ENCODE measurements at regions not wholly inside any gene's neighbourhood (a gene's known extent, or its start where the extent isn't known, plus 50 kb on each side); places are given as distances from the start of the nearest gene placed in this dataset.

DNA sequence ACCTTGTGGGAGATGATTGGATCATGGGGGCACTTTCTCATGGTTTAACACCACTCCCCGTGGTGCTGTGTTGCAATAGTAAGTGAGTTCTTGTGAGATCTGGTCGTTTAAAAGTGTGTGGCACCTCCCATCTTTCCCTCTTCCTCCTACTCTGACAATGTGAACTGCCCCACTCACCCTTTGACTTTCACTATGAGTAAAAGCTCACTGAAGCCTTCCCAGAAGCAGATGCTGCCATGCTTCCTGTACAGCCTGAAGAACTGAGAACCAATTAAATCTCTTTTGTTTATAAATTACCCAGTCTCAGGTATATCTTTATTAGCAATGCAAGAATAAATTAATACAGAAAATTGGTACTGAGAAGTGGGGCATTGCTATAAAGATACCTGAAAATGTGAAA, 509.6 kb upstream of the CT83 start:
- DNase-seq (ENCODE audit: low spot score in 2 of 2) = no peak
- TF ChIP-seq POLR2A (IDR thresholded peaks at IDR 0.05) = no peak
- TF ChIP-seq, protein P1, sequence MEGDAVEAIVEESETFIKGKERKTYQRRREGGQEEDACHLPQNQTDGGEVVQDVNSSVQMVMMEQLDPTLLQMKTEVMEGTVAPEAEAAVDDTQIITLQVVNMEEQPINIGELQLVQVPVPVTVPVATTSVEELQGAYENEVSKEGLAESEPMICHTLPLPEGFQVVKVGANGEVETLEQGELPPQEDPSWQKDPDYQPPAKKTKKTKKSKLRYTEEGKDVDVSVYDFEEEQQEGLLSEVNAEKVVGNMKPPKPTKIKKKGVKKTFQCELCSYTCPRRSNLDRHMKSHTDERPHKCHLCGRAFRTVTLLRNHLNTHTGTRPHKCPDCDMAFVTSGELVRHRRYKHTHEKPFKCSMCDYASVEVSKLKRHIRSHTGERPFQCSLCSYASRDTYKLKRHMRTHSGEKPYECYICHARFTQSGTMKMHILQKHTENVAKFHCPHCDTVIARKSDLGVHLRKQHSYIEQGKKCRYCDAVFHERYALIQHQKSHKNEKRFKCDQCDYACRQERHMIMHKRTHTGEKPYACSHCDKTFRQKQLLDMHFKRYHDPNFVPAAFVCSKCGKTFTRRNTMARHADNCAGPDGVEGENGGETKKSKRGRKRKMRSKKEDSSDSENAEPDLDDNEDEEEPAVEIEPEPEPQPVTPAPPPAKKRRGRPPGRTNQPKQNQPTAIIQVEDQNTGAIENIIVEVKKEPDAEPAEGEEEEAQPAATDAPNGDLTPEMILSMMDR (IDR thresholded peaks at IDR 0.05) = no peak
- 50 to 51% methylated on average over 2 of the region's 2 CpGs for WGBS, 2 donors
- intact Hi-C loops (cut with DNase I; ENCODE audit: low total_unique reads) = no loop called here
- no peak overlapping the region for H3K4me3 ChIP-seq (ENCODE audit: low read depth, poor library complexity, severe bottlenecking)

GRCh38 chrX:116961872-116962582, 499.3 kb upstream of the CT83 start:
- no peak for DNase-seq (ENCODE audit: low spot score in 2 of 2)
- no peak overlapping the region for H3K4me3 ChIP-seq (ENCODE audit: low read depth, poor library complexity, severe bottlenecking)
- WGBS, 2 donors = 21 to 38% methylated on average over 6 to 7 of the region's 7 CpGs
- TF ChIP-seq POLR2A (IDR thresholded peaks at IDR 0.05) = no peak
- intact Hi-C loops (cut with DNase I; ENCODE audit: low total_unique reads) = no loop called here

DNA sequence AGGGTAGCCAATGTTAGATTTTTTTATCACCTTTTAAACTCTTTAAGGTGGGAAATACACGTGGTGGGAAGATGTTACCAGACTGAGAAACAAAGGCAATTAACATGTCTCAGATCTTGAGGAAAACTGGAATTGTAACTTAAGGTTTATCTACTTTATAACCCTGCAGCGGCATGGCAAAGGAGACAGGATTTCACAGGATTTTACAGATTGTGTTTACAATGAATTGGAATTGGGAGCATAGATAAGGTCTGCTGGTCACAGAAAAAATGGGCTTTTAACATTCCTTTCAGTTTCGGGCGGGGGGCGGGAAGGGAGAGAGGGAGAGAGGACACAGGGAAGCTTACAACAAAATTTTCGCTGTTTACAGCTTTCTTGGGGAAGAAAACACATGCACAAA, 467.5 kb upstream of the CT83 start:
- no peak for TF ChIP-seq POLR2A (IDR thresholded peaks at IDR 0.05)
- TF ChIP-seq, protein P1 (IDR thresholded peaks at IDR 0.05) = no peak
- no peak for DNase-seq (ENCODE audit: low spot score in 2 of 2)
- intact Hi-C loops (cut with DNase I; ENCODE audit: low total_unique reads) = no loop called here
- H3K4me3 ChIP-seq (ENCODE audit: low read depth, poor library complexity, severe bottlenecking) = no peak overlapping the region
- WGBS, 2 donors = 40 to 50% methylated on average over 6 of the region's 6 CpGs

GRCh38 chrX:116897526-116897925, 434.8 kb upstream of the CT83 start:
- DNase-seq (ENCODE audit: low spot score in 2 of 2) = no peak
- no peak overlapping the region for H3K4me3 ChIP-seq (ENCODE audit: low read depth, poor library complexity, severe bottlenecking)
- intact Hi-C loops (cut with DNase I; ENCODE audit: low total_unique reads) = no loop called here
- TF ChIP-seq POLR2A (IDR thresholded peaks at IDR 0.05) = no peak
- TF ChIP-seq, protein P1 (IDR thresholded peaks at IDR 0.05) = no peak

DNA sequence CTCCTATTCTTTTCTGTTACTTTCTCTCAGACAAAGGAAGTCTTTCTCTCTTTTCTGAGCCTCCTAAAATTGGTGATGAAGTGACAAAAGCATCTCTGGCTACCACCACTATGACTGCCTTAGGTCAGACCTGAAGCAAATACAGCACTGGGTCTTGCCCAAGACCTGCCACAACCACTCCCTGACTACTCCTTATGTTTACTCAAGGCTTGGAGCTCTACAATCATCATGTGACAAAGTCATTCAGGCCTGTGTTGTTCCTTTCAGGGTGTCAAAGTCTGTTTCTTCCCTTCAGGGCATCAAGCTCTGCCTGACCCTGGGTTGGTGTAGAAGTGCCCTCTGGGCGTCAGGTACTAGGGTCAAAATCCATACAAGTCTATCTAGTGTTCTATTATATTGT, 419.2 kb upstream of the CT83 start:
- TF ChIP-seq POLR2A (IDR thresholded peaks at IDR 0.05) = no peak
- TF ChIP-seq, protein P1 (IDR thresholded peaks at IDR 0.05) = no peak
- intact Hi-C loops (cut with DNase I; ENCODE audit: low total_unique reads) = no loop called here
- H3K4me3 ChIP-seq (ENCODE audit: low read depth, poor library complexity, severe bottlenecking) = no peak overlapping the region
- DNase-seq (ENCODE audit: low spot score in 2 of 2) = no peak
- 41 to 100% methylated on average over 1 of the region's 1 CpG for WGBS, 2 donors

DNA sequence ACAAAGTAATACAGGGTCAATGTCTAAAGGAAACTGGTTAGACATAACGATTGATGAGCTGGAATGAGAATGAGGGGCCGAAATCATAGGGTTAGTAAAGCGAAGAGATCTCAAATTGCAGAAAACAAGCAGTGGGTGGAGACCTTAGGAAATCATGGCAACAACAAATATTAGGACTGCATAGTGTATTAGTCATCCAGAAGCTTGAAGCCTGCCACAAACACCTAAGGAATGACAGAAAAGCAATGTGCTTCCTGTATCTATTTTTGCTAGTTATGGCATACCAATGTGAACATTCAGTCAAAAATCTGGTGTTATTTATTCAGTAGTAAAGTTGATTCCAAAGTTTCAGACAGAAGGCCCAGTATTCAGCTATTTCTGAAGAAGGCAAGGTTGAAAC, 410.9 kb upstream of the CT83 start:
- 25 to 42% methylated on average over 3 of the region's 3 CpGs for WGBS, 2 donors
- TF ChIP-seq POLR2A (IDR thresholded peaks at IDR 0.05) = no peak
- TF ChIP-seq, protein P1 (IDR thresholded peaks at IDR 0.05) = no peak
- DNase-seq (ENCODE audit: low spot score in 2 of 2) = no peak
- H3K4me3 ChIP-seq (ENCODE audit: low read depth, poor library complexity, severe bottlenecking) = no peak overlapping the region
- intact Hi-C loops (cut with DNase I; ENCODE audit: low total_unique reads) = no loop called here
